BLaER1 (cell line): ENCODE measurements at regions not wholly inside any gene's neighbourhood (a gene's known extent, or its start where the extent isn't known, plus 50 kb on each side); places are given as distances from the start of the nearest gene placed in this dataset.
"Not testable (repeated sequence)": the region's sequence is repeated elsewhere in the genome, so short reads cannot be mapped to it uniquely, and the experiment has no call there.

Source experiments
- H3K27ac ChIP-seq: shearing (Covaris generic); formaldehyde crosslinking; 2 replicates; pipeline ENCODE4 v1.8.1; 2022
- H3K27me3 ChIP-seq: shearing (Covaris generic); formaldehyde crosslinking; 2 replicates; pipeline ENCODE4 v1.8.1; 2022
- H3K36me3 ChIP-seq: shearing (Covaris generic); formaldehyde crosslinking; 2 replicates; pipeline ENCODE4 v1.8.1; 2022
- H3K4me1 ChIP-seq: shearing (Covaris generic); formaldehyde crosslinking; 2 replicates; pipeline ENCODE4 v1.8.1; 2022
- H3K4me2 ChIP-seq: shearing (Covaris generic); formaldehyde crosslinking; 2 replicates; pipeline ENCODE4 v1.8.1; 2022
- H3K4me3 ChIP-seq: shearing (Covaris generic); formaldehyde crosslinking; 2 replicates; pipeline ENCODE4 v1.8.1; 2022
- H3K9ac ChIP-seq: shearing (Covaris generic); formaldehyde crosslinking; 2 replicates; pipeline ENCODE4 v1.8.1; 2022
- H3K9me3 ChIP-seq: shearing (Covaris generic); formaldehyde crosslinking; 2 replicates; pipeline ENCODE4 v1.8.1; 2022
- H4K20me1 ChIP-seq: shearing (Covaris generic); formaldehyde crosslinking; 2 replicates; pipeline ENCODE4 v1.8.1; 2022
- Cebpa-rat ChIP-seq: shearing (Covaris generic); IDR thresholded peaks from 2 replicates; pipeline ENCODE4 v1.8.1; 2022

GRCh38 chr4:179029683-179030082 lies 1587.4 kb upstream of the AGA start:
- Histone ChIP-seq H3K9ac (no peak overlapping the region), H3K27ac (no peak overlapping the region), H3K27me3 (no peaks in the 10 kb centered on the region), H3K9me3 (no peaks in the 10 kb centered on the region), H3K4me2 (no peak overlapping the region), H4K20me1 (no peaks in the 10 kb centered on the region), H3K36me3 (no peaks in the 10 kb centered on the region), H3K4me3 (no peak overlapping the region), H3K4me1 (no peaks in the 10 kb centered on the region)
- no peak for TF ChIP-seq Cebpa-rat

GRCh38 chr4:179040259-179040658 lies 1598.0 kb upstream of the AGA start:
- no peak overlapping the region for H3K27ac ChIP-seq
- H3K9ac ChIP-seq, result no peak overlapping the region
- H3K4me1 ChIP-seq, result no peaks in the 10 kb centered on the region
- H3K9me3 ChIP-seq, result no peaks in the 10 kb centered on the region
- no peaks in the 10 kb centered on the region for H3K36me3 ChIP-seq
- TF ChIP-seq Cebpa-rat, result no peak
- H3K4me2 ChIP-seq, result no peak overlapping the region
- no peaks in the 10 kb centered on the region for H3K27me3 ChIP-seq
- no peak overlapping the region for H3K4me3 ChIP-seq
- no peaks in the 10 kb centered on the region for H4K20me1 ChIP-seq

DNA sequence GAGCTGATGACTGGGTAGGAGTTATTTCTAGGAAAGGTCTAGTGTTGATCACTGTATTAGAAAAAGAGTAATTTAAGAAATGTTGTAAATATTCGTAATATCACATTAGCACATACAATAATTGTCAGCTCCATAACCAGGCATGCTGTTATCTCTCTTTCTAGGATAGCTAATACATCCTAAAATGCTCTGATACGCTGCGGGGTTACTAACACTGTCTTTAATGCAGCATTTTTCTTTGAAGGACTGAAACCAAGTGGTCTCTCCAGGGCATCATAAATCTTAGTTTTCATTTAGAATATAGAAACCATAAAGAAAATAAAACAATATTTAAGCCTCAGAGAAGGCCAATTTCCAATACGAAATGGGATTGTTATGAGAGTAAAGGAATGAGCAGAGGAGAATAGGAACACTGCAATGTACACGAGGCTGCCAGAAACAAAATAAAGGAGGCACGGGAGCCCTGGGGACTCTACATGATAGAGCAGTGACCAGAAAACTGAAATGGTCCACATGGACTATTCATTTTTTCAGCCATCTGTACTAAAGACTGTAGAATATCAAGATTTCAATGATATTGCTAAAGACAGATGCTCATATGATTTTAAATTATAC lies 1606.7 kb upstream of the AGA start:
- Histone ChIP-seq H3K36me3 (no peaks in the 10 kb centered on the region), H3K27ac (no peak overlapping the region), H3K4me2 (no peak overlapping the region), H4K20me1 (no peaks in the 10 kb centered on the region), H3K27me3 (no peaks in the 10 kb centered on the region), H3K4me3 (no peak overlapping the region), H3K9me3 (no peaks in the 10 kb centered on the region), H3K9ac (no peak overlapping the region), H3K4me1 (no peaks in the 10 kb centered on the region)
- TF ChIP-seq Cebpa-rat, result no peak

DNA sequence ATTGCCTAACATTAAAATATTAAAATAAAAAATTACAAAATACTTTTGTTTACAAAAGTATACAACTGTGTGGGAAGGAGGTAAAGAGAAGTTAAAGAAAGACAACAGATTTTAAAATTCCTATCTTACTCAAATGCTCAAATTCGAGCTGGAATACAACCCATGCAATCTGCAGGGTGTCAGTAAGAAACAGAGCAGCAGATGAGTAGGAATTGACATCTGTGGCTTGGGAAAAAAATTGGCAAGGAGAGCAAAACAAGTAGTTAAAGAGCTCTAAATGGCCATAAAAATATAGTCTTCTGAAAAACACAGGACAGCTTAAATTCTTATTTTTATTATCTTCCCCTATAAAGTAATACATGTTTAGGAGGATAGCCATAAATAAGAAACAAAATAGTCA lies 1609.0 kb upstream of the AGA start:
- no peaks in the 10 kb centered on the region for H3K9me3 ChIP-seq
- H3K4me3 ChIP-seq, result no peak overlapping the region
- no peak overlapping the region for H3K4me2 ChIP-seq
- no peaks in the 10 kb centered on the region for H3K4me1 ChIP-seq
- no peaks in the 10 kb centered on the region for H3K36me3 ChIP-seq
- H3K27ac ChIP-seq, result no peak overlapping the region
- H4K20me1 ChIP-seq, result no peaks in the 10 kb centered on the region
- no peak for TF ChIP-seq Cebpa-rat
- no peak overlapping the region for H3K9ac ChIP-seq
- no peaks in the 10 kb centered on the region for H3K27me3 ChIP-seq

- no peak for TF ChIP-seq Cebpa-rat
- no peak overlapping the region for H3K4me2 ChIP-seq
- no peak overlapping the region for H3K9ac ChIP-seq
- H3K36me3 ChIP-seq, result no peaks in the 10 kb centered on the region
- H4K20me1 ChIP-seq, result no peaks in the 10 kb centered on the region
- no peaks in the 10 kb centered on the region for H3K9me3 ChIP-seq
- H3K27ac ChIP-seq, result no peak overlapping the region
- H3K4me3 ChIP-seq, result no peak overlapping the region
- no peaks in the 10 kb centered on the region for H3K4me1 ChIP-seq
- H3K27me3 ChIP-seq, result no peaks in the 10 kb centered on the region
These were observed 1617.2 kb upstream of the AGA start for GRCh38 chr4:179059396-179059795.

DNA sequence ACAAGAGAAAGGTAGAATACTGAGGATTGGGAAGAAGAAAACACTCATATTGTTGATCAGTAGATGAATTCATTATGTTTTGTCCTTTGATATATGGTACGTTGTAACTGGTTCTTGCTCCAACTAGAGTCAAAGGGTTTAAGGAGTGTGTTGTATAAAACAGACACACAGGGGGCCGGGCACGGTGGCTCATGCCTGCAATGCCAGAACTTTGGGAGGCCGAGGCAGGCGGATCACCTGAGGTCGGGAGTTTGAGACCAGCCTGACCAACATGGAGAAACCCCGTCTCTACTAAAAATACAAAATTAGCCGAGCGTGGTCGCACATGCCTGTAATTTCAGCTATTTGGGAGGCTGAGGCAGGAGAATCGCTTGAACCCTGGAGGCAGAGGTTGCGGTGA lies 1624.0 kb upstream of the AGA start:
- not testable (repeated sequence) for H4K20me1 ChIP-seq, H3K4me1 ChIP-seq, H3K4me2 ChIP-seq, H3K27ac ChIP-seq, H3K27me3 ChIP-seq, H3K36me3 ChIP-seq, H3K4me3 ChIP-seq, H3K9me3 ChIP-seq, H3K9ac ChIP-seq

- H4K20me1 ChIP-seq, result no peaks in the 10 kb centered on the region
- no peak overlapping the region for H3K4me2 ChIP-seq
- H3K4me3 ChIP-seq, result no peak overlapping the region
- H3K36me3 ChIP-seq, result no peaks in the 10 kb centered on the region
- H3K4me1 ChIP-seq, result peaks cover 9% of the 10 kb centered on the region
- H3K27me3 ChIP-seq, result no peaks in the 10 kb centered on the region
- no peaks in the 10 kb centered on the region for H3K9me3 ChIP-seq
- TF ChIP-seq Cebpa-rat, result no peak
- H3K9ac ChIP-seq, result no peak overlapping the region
- no peak overlapping the region for H3K27ac ChIP-seq
These were observed 1628.9 kb upstream of the AGA start for GRCh38 chr4:179071131-179071530.

- no peak for TF ChIP-seq Cebpa-rat
- no peak overlapping the region for H3K4me2 ChIP-seq
- H3K36me3 ChIP-seq, result no peaks in the 10 kb centered on the region
- no peak overlapping the region for H3K9ac ChIP-seq
- H3K27me3 ChIP-seq, result no peaks in the 10 kb centered on the region
- no peak overlapping the region for H3K4me3 ChIP-seq
- H3K4me1 ChIP-seq, result peaks cover 9% of the 10 kb centered on the region
- no peaks in the 10 kb centered on the region for H4K20me1 ChIP-seq
- H3K9me3 ChIP-seq, result no peaks in the 10 kb centered on the region
- H3K27ac ChIP-seq, result no peak overlapping the region
These were observed 1634.6 kb upstream of the AGA start for GRCh38 chr4:179076865-179077264.

GRCh38 chr4:179095585-179096221 lies 1653.5 kb upstream of the AGA start:
- no peaks in the 10 kb centered on the region for H3K9me3 ChIP-seq

GRCh38 chr4:179097741-179098140 lies 1655.5 kb upstream of the AGA start:
- Histone ChIP-seq H3K36me3 (no peaks in the 10 kb centered on the region), H4K20me1 (no peaks in the 10 kb centered on the region), H3K4me3 (no peak overlapping the region), H3K27me3 (no peaks in the 10 kb centered on the region), H3K9me3 (no peaks in the 10 kb centered on the region), H3K4me1 (no peaks in the 10 kb centered on the region), H3K27ac (no peak overlapping the region), H3K9ac (no peak overlapping the region), H3K4me2 (no peak overlapping the region)
- TF ChIP-seq Cebpa-rat, result no peak

More at GRCh38 chr4:179095585-179096221, 1653.5 kb upstream of the AGA start:
- no peaks in the 10 kb centered on the region for H4K20me1 ChIP-seq
- H3K27me3 ChIP-seq, result no peaks in the 10 kb centered on the region
- no peak overlapping the region for H3K27ac ChIP-seq
- no peak overlapping the region for H3K4me3 ChIP-seq
- no peak overlapping the region for H3K4me2 ChIP-seq
- TF ChIP-seq Cebpa-rat, result no peak
- H3K36me3 ChIP-seq, result no peaks in the 10 kb centered on the region
- no peak overlapping the region for H3K9ac ChIP-seq
- H3K4me1 ChIP-seq, result no peaks in the 10 kb centered on the region

GRCh38 chr4:179110356-179110755 lies 1668.1 kb upstream of the AGA start:
- Histone ChIP-seq H3K36me3 (no peaks in the 10 kb centered on the region), H3K4me1 (no peaks in the 10 kb centered on the region), H4K20me1 (no peaks in the 10 kb centered on the region), H3K9ac (no peak overlapping the region), H3K27ac (no peak overlapping the region), H3K27me3 (no peaks in the 10 kb centered on the region), H3K4me2 (no peak overlapping the region), H3K9me3 (no peaks in the 10 kb centered on the region), H3K4me3 (no peak overlapping the region)
- TF ChIP-seq Cebpa-rat, result no peak
